Naive thymus-derived CD4-positive, alpha-beta T cell (primary cell): ENCODE measurements at regions not wholly inside any gene's neighbourhood (a gene's known extent, or its start where the extent isn't known, plus 50 kb on each side); places are given as distances from the start of the nearest gene placed in this dataset.

ENCODE experiments used
- ATAC-seq: fragments of 150-1000 bp; cut with Tn5 transposase; 2 replicates; pipeline ENCODE4 v1.10.0; 2021; ENCODE audit warnings: mild to moderate bottlenecking, moderate library complexity
- CTCF ChIA-PET: fragments of 350-600 bp; sonication (Branson Sonifier 250); formaldehyde crosslinking; loops from one replicate; lab custom pipeline; 2021; ENCODE audit warnings: antibody characterized with exemption; lab: Charles Lee
- POLR2A ChIA-PET: fragments of 350-600 bp; sonication (Branson Sonifier 250); formaldehyde crosslinking; loops from one replicate; lab custom pipeline; 2021; ENCODE audit warnings: antibody characterized with exemption, inconsistent platforms; lab: Charles Lee
- DNase-seq, 9 donors: peaks; one replicate each; pipeline versions ENCODE4 v3.0.0 to v3.0.0-alpha.2; 2020 to 2022; ENCODE audit warnings: mixed read lengths in 1 of 9
- H3K27ac ChIP-seq: one replicate; pipeline ENCODE4 v1.7.0; 2013; ENCODE audit warnings: mild to moderate bottlenecking, low read depth, low read length, moderate library complexity
- H3K27me3 ChIP-seq, 2 donors: one replicate each; pipeline ENCODE4 v1.7.0; 2013; ENCODE audit warnings: low read length in 2 of 2, mild to moderate bottlenecking in 2 of 2, moderate library complexity in 2 of 2; ENCODE audit not compliant: control insufficient read depth in 2 of 2, insufficient read depth in 2 of 2
- H3K36me3 ChIP-seq, 3 experiments: 1 replicate in 2 of 3; 2 replicates in 1 of 3; pipeline ENCODE4 v1.7.0; 2013; ENCODE audit warnings: low read length in 3 of 3, mild to moderate bottlenecking in 3 of 3, moderate library complexity in 1 of 3; ENCODE audit not compliant: insufficient read depth in 3 of 3, control insufficient read depth in 2 of 3
- H3K4me1 ChIP-seq, 2 donors: one replicate each; pipeline ENCODE4 v1.7.0; 2013; ENCODE audit warnings: low read length in 2 of 2, mild to moderate bottlenecking in 2 of 2, moderate library complexity in 1 of 2; ENCODE audit not compliant: control insufficient read depth in 2 of 2, insufficient read depth in 2 of 2
- H3K4me3 ChIP-seq: 2 replicates; pipeline ENCODE4 v1.7.0; 2013; ENCODE audit warnings: mild to moderate bottlenecking, low read length
- H3K9me3 ChIP-seq, 3 experiments: 1 replicate in 2 of 3; 2 replicates in 1 of 3; pipeline ENCODE4 v1.7.0; 2013; ENCODE audit warnings: low read length in 3 of 3; ENCODE audit not compliant: control insufficient read depth in 2 of 3
- H3K27ac Mint-ChIP-seq, 9 donors: one replicate each; pipeline ENCODE4 v1.8.0; 2020 to 2022; ENCODE audit warnings: mixed read lengths in 9 of 9, mild to moderate bottlenecking in 8 of 9, moderate library complexity in 5 of 9, inconsistent platforms in 2 of 9
- H3K27me3 Mint-ChIP-seq, 5 donors: one replicate each; pipeline ENCODE4 v1.8.0; 2021 to 2022; ENCODE audit warnings: mixed read lengths in 5 of 5, mild to moderate bottlenecking in 1 of 5
- H3K36me3 Mint-ChIP-seq, 5 donors: one replicate each; pipeline ENCODE4 v1.8.0; 2020 to 2022; ENCODE audit warnings: mixed read lengths in 5 of 5, mild to moderate bottlenecking in 3 of 5, inconsistent platforms in 1 of 5
- H3K4me1 Mint-ChIP-seq, 7 donors: one replicate each; pipeline ENCODE4 v1.8.0; 2020 to 2022; ENCODE audit warnings: mixed read lengths in 7 of 7, mild to moderate bottlenecking in 3 of 7, inconsistent platforms in 1 of 7
- H3K4me3 Mint-ChIP-seq, 10 donors: one replicate each; pipeline ENCODE4 v1.8.0; 2020 to 2022; ENCODE audit warnings: mild to moderate bottlenecking in 10 of 10, mixed read lengths in 10 of 10, moderate library complexity in 6 of 10, inconsistent platforms in 2 of 10
- H3K9me3 Mint-ChIP-seq, 11 donors: one replicate each; pipeline ENCODE4 v1.8.0; 2020 to 2022; ENCODE audit warnings: mixed read lengths in 11 of 11, mild to moderate bottlenecking in 4 of 11, inconsistent platforms in 1 of 11, moderate library complexity in 1 of 11
- intact Hi-C, 2 donors: fragments of 100-400 bp; cut with micrococcal nuclease; formaldehyde crosslinking; loops; one replicate each; pipeline ENCODE4 v1.15.1; 2023

- DNase-seq (no peak), ATAC-seq (no peak)
- no peaks in the 10 kb centered on the region for H3K36me3 Mint-ChIP-seq
- H3K36me3 ChIP-seq = no peaks in the 10 kb centered on the region
- H3K4me3 Mint-ChIP-seq = no peak overlapping the region
- peaks cover 0 to 2% of the 10 kb centered on the region in 2 donors for H3K27me3 ChIP-seq
- H3K27ac ChIP-seq = no peak overlapping the region
- no peaks in the 10 kb centered on the region for H3K4me1 ChIP-seq
- no peak overlapping the region for H3K27ac Mint-ChIP-seq
- intact Hi-C loops = no loop called here
- H3K9me3 ChIP-seq = no peaks in the 10 kb centered on the region
- ChIA-PET POLR2A (no interaction called here), CTCF (no interaction called here)
- no peaks in the 10 kb centered on the region for H3K4me1 Mint-ChIP-seq
- H3K4me3 ChIP-seq = no peak overlapping the region
- peaks cover 0 to 7% (median 0%) of the 10 kb centered on the region in 5 donors for H3K27me3 Mint-ChIP-seq
- H3K9me3 Mint-ChIP-seq = peaks cover 0 to 2% (median 0%) of the 10 kb centered on the region in 11 donors
These were observed 843.6 kb upstream of the ALCAM start for GRCh38 chr3:104523136-104523535.

GRCh38 chr3:104526901-104527401 is 839.8 kb upstream of the ALCAM start:
- Histone ChIP-seq H3K4me1 (no peaks in the 10 kb centered on the region), H3K4me3 (no peak overlapping the region), H3K27me3 (no peaks in the 10 kb centered on the region), H3K27ac (no peak overlapping the region), H3K9me3 (no peaks in the 10 kb centered on the region), H3K36me3 (no peaks in the 10 kb centered on the region)
- peaks cover 0 to 5% (median 0%) of the 10 kb centered on the region in 11 donors for H3K9me3 Mint-ChIP-seq
- no peak overlapping the region for H3K27ac Mint-ChIP-seq
- ATAC-seq (no peak), DNase-seq (no peak)
- H3K36me3 Mint-ChIP-seq = no peaks in the 10 kb centered on the region
- H3K27me3 Mint-ChIP-seq = peaks cover 0 to 6% (median 4%) of the 10 kb centered on the region in 5 donors
- ChIA-PET CTCF (no interaction called here), POLR2A (no interaction called here)
- intact Hi-C loops = no loop called here
- no peak overlapping the region for H3K4me3 Mint-ChIP-seq
- no peaks in the 10 kb centered on the region for H3K4me1 Mint-ChIP-seq

GRCh38 chr3:104530934-104531333 is 835.8 kb upstream of the ALCAM start:
- Histone ChIP-seq H3K9me3 (no peaks in the 10 kb centered on the region), H3K36me3 (no peaks in the 10 kb centered on the region), H3K27me3 (no peaks in the 10 kb centered on the region), H3K27ac (no peak overlapping the region), H3K4me1 (no peaks in the 10 kb centered on the region), H3K4me3 (no peak overlapping the region)
- Mint-ChIP-seq H3K27ac (no peak overlapping the region), H3K27me3 (peaks cover 0 to 6% (median 0%) of the 10 kb centered on the region in 5 donors), H3K4me3 (no peak overlapping the region), H3K4me1 (no peaks in the 10 kb centered on the region), H3K9me3 (peaks cover 0 to 21% (median 0%) of the 10 kb centered on the region in 11 donors), H3K36me3 (no peaks in the 10 kb centered on the region)
- DNase-seq (no peak), ATAC-seq (peak; percentile 12)
- intact Hi-C loops = no loop called here
- CTCF ChIA-PET = no interaction called here
- POLR2A ChIA-PET = no interaction called here

GRCh38 chr3:104536715-104537114 is 830.0 kb upstream of the ALCAM start:
- Mint-ChIP-seq H3K27ac (no peak overlapping the region), H3K4me1 (no peaks in the 10 kb centered on the region), H3K27me3 (peaks cover 0 to 6% (median 0%) of the 10 kb centered on the region in 5 donors), H3K4me3 (no peak overlapping the region), H3K9me3 (peaks cover 0 to 16% (median 0%) of the 10 kb centered on the region in 11 donors), H3K36me3 (no peaks in the 10 kb centered on the region)
- Histone ChIP-seq H3K4me1 (no peaks in the 10 kb centered on the region), H3K36me3 (no peaks in the 10 kb centered on the region), H3K27me3 (no peaks in the 10 kb centered on the region), H3K27ac (no peak overlapping the region), H3K9me3 (no peaks in the 10 kb centered on the region), H3K4me3 (no peak overlapping the region)
- ChIA-PET POLR2A (no interaction called here), CTCF (no interaction called here)
- intact Hi-C loops = no loop called here
- DNase-seq (no peak), ATAC-seq (no peak)

- DNase-seq (no peak), ATAC-seq (no peak)
- intact Hi-C loops = no loop called here
- CTCF ChIA-PET = no interaction called here
- H3K4me3 ChIP-seq = no peak overlapping the region
- H3K9me3 ChIP-seq = no peaks in the 10 kb centered on the region
- H3K4me1 ChIP-seq = no peaks in the 10 kb centered on the region
- POLR2A ChIA-PET = no interaction called here
- Mint-ChIP-seq H3K9me3 (peaks cover 0 to 13% (median 0%) of the 10 kb centered on the region in 11 donors), H3K4me3 (no peak overlapping the region), H3K4me1 (no peaks in the 10 kb centered on the region), H3K36me3 (no peaks in the 10 kb centered on the region), H3K27me3 (peaks cover 0 to 2% (median 0%) of the 10 kb centered on the region in 5 donors), H3K27ac (no peak overlapping the region)
- H3K27me3 ChIP-seq = no peaks in the 10 kb centered on the region
- H3K36me3 ChIP-seq = no peaks in the 10 kb centered on the region
- no peak overlapping the region for H3K27ac ChIP-seq
These were observed 829.4 kb upstream of the ALCAM start for GRCh38 chr3:104537323-104537722.

- DNase-seq (no peak), ATAC-seq (no peak)
- no peaks in the 10 kb centered on the region for H3K36me3 ChIP-seq
- no peaks in the 10 kb centered on the region for H3K4me1 Mint-ChIP-seq
- H3K36me3 Mint-ChIP-seq = no peaks in the 10 kb centered on the region
- H3K9me3 ChIP-seq = no peaks in the 10 kb centered on the region
- H3K27ac ChIP-seq = no peak overlapping the region
- intact Hi-C loops = no loop called here
- no peaks in the 10 kb centered on the region for H3K9me3 Mint-ChIP-seq
- ChIA-PET CTCF (no interaction called here), POLR2A (no interaction called here)
- H3K27me3 Mint-ChIP-seq = peaks cover 0 to 5% (median 0%) of the 10 kb centered on the region in 5 donors
- H3K27me3 ChIP-seq = peaks cover 0 to 3% of the 10 kb centered on the region in 2 donors
- H3K4me1 ChIP-seq = no peaks in the 10 kb centered on the region
- no peak overlapping the region for H3K27ac Mint-ChIP-seq
- H3K4me3 Mint-ChIP-seq = no peak overlapping the region
- H3K4me3 ChIP-seq = no peak overlapping the region
These were observed 820.4 kb upstream of the ALCAM start for GRCh38 chr3:104546301-104546700.

- intact Hi-C loops = no loop called here
- no peaks in the 10 kb centered on the region for H3K4me1 ChIP-seq
- Mint-ChIP-seq H3K4me1 (no peaks in the 10 kb centered on the region), H3K4me3 (no peak overlapping the region), H3K9me3 (no peaks in the 10 kb centered on the region), H3K36me3 (no peaks in the 10 kb centered on the region), H3K27ac (no peak overlapping the region), H3K27me3 (peaks cover 0 to 5% (median 0%) of the 10 kb centered on the region in 5 donors)
- H3K27ac ChIP-seq = no peak overlapping the region
- peaks cover 0 to 3% of the 10 kb centered on the region in 2 donors for H3K27me3 ChIP-seq
- ChIA-PET POLR2A (no interaction called here), CTCF (no interaction called here)
- ATAC-seq (no peak), DNase-seq (no peak)
- H3K36me3 ChIP-seq = no peaks in the 10 kb centered on the region
- no peaks in the 10 kb centered on the region for H3K9me3 ChIP-seq
- no peak overlapping the region for H3K4me3 ChIP-seq
These were observed 819.7 kb upstream of the ALCAM start for GRCh38 chr3:104547031-104547430.
